HG03354 (cell line): ENCODE measurements at regions not wholly inside any gene's neighbourhood (a gene's known extent, or its start where the extent isn't known, plus 50 kb on each side); places are given as distances from the start of the nearest gene placed in this dataset.

Source experiments
- ATAC-seq: cut with Tn5 transposase; IDR thresholded peaks from one replicate; pipeline ENCODE4 v1.9.1; 2021; ENCODE audit warnings: mild to moderate bottlenecking; ENCODE audit not compliant: unreplicated experiment, poor library complexity, severe bottlenecking

GRCh38 chr2:176493909-176494308 lies 224.7 kb downstream of the MTX2 start:
- no peak for ATAC-seq

- ATAC-seq = no peak
These were observed 225.7 kb downstream of the MTX2 start for GRCh38 chr2:176494949-176495353.

- ATAC-seq = no peak
These were observed 226.6 kb downstream of the MTX2 start for GRCh38 chr2:176495826-176496225.

- ATAC-seq = no peak
These were observed 227.5 kb downstream of the MTX2 start for GRCh38 chr2:176496761-176497160.

GRCh38 chr2:176500901-176501300 lies 231.7 kb downstream of the MTX2 start:
- ATAC-seq = no peak

- ATAC-seq = no peak
These were observed 232.4 kb downstream of the MTX2 start for GRCh38 chr2:176501617-176502016.

- ATAC-seq = no peak
These were observed 233.4 kb downstream of the MTX2 start for GRCh38 chr2:176502619-176503018.

- no peak for ATAC-seq
These were observed 234.5 kb downstream of the MTX2 start for GRCh38 chr2:176503776-176504175.

- no peak for ATAC-seq
These were observed 235.2 kb downstream of the MTX2 start for GRCh38 chr2:176504440-176504839.

GRCh38 chr2:176507786-176508185 lies 238.5 kb downstream of the MTX2 start:
- ATAC-seq = no peak

GRCh38 chr2:176508374-176508773 lies 239.1 kb downstream of the MTX2 start:
- no peak for ATAC-seq

- no peak for ATAC-seq
These were observed 239.9 kb downstream of the MTX2 start for GRCh38 chr2:176508984-176509740.

- no peak for ATAC-seq
These were observed 245.0 kb downstream of the MTX2 start for GRCh38 chr2:176514276-176514675.

- no peak for ATAC-seq
These were observed 245.7 kb downstream of the MTX2 start for GRCh38 chr2:176514805-176515500.

- no peak for ATAC-seq
These were observed 246.9 kb downstream of the MTX2 start for GRCh38 chr2:176516051-176516602.

GRCh38 chr2:176518823-176519222 lies 249.6 kb downstream of the MTX2 start:
- no peak for ATAC-seq

GRCh38 chr2:176521878-176522670 lies 252.8 kb downstream of the MTX2 start:
- no peak for ATAC-seq

GRCh38 chr2:176525086-176525485 lies 255.8 kb downstream of the MTX2 start:
- ATAC-seq = no peak

- no peak for ATAC-seq
These were observed 258.0 kb downstream of the MTX2 start for GRCh38 chr2:176526995-176527901.
